ENCODE measurements at regions not wholly inside any gene's neighbourhood (a gene's known extent, or its start where the extent isn't known, plus 50 kb on each side); places are given as distances from the start of the nearest gene placed in this dataset.
A peak's percentile ranks its signal among the peaks of the same experiment; 100 is the strongest.

- Histone ChIP-seq H3K27me3 (ENCODE audit: control insufficient read depth, insufficient read depth, low read length, poor library complexity, severe bottlenecking) (no peaks in the 10 kb centered on the region), H3K27ac (ENCODE audit: low read depth, low read length) (peak overlapping the region; percentile 27), H3K9ac (ENCODE audit: extremely low read depth, low read length, poor library complexity, severe bottlenecking) (no peak overlapping the region), H3K36me3 (ENCODE audit: control insufficient read depth, insufficient read depth, low read length) (no peaks in the 10 kb centered on the region), H3K9me3 (ENCODE audit: control insufficient read depth, low read length) (no peaks in the 10 kb centered on the region), H3K4me3 (ENCODE audit: low read length) (no peak overlapping the region), H3K4me1 (ENCODE audit: control insufficient read depth, insufficient read depth, low read length) (peaks cover 4% of the 10 kb centered on the region)
- TF ChIP-seq, protein P1, sequence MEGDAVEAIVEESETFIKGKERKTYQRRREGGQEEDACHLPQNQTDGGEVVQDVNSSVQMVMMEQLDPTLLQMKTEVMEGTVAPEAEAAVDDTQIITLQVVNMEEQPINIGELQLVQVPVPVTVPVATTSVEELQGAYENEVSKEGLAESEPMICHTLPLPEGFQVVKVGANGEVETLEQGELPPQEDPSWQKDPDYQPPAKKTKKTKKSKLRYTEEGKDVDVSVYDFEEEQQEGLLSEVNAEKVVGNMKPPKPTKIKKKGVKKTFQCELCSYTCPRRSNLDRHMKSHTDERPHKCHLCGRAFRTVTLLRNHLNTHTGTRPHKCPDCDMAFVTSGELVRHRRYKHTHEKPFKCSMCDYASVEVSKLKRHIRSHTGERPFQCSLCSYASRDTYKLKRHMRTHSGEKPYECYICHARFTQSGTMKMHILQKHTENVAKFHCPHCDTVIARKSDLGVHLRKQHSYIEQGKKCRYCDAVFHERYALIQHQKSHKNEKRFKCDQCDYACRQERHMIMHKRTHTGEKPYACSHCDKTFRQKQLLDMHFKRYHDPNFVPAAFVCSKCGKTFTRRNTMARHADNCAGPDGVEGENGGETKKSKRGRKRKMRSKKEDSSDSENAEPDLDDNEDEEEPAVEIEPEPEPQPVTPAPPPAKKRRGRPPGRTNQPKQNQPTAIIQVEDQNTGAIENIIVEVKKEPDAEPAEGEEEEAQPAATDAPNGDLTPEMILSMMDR (conservative IDR thresholded peaks at IDR 0.05), result no peak
- Mint-ChIP-seq H3K4me1 (peaks cover 7% of the 10 kb centered on the region), H3K9me3 (no peaks in the 10 kb centered on the region), H3K27ac (no peak overlapping the region), H3K36me3 (ENCODE audit: low read depth) (no peaks in the 10 kb centered on the region), H3K27me3 (ENCODE audit: insufficient read depth) (no peaks in the 10 kb centered on the region), H3K4me3 (no peak overlapping the region)
- DNase-seq, result no peak
- WGBS, 2 experiments (ENCODE audit: insufficient coverage in 1 of 2, insufficient read length in 1 of 2), result 86% methylated on average over 2 of the region's 2 CpGs
These were observed 1845.6 kb upstream of the PIK3C3 start for GRCh38 chr18:40109252-40110049.

DNA sequence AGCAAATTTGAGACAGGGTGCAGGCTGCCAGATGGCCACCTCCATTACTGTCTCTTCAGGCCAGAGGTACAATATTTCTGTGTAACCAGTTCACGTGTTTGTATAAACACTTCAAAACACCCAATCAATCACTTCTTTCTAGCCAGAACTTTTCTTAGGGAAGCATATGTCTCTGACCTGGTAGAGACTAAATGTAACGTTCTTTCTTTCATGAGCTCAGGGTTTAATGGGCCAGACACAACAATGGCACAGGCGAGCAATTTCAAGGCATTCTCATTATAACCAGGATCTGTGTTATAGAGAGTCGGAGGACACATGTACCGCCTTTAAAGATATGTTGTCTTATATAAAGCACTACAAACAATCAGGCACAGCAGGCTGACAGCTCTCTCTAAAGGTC, 1846.4 kb upstream of the PIK3C3 start:
- H3K9me3 Mint-ChIP-seq, result no peaks in the 10 kb centered on the region
- H3K4me1 Mint-ChIP-seq, result peaks cover 7% of the 10 kb centered on the region
- H3K4me3 ChIP-seq (ENCODE audit: low read length), result no peak overlapping the region
- H3K27ac ChIP-seq (ENCODE audit: low read depth, low read length), result peak overlapping the region; percentile 0
- no peaks in the 10 kb centered on the region for H3K27me3 Mint-ChIP-seq (ENCODE audit: insufficient read depth)
- TF ChIP-seq, protein P1 (conservative IDR thresholded peaks at IDR 0.05), result no peak
- no peak overlapping the region for H3K4me3 Mint-ChIP-seq
- H3K9ac ChIP-seq (ENCODE audit: extremely low read depth, low read length, poor library complexity, severe bottlenecking), result no peak overlapping the region
- no peaks in the 10 kb centered on the region for H3K36me3 Mint-ChIP-seq (ENCODE audit: low read depth)
- H3K27ac Mint-ChIP-seq, result no peak overlapping the region
- peaks cover 4% of the 10 kb centered on the region for H3K4me1 ChIP-seq (ENCODE audit: control insufficient read depth, insufficient read depth, low read length)
- H3K36me3 ChIP-seq (ENCODE audit: control insufficient read depth, insufficient read depth, low read length), result no peaks in the 10 kb centered on the region
- no peak for DNase-seq
- WGBS, 2 experiments (ENCODE audit: insufficient coverage in 1 of 2, insufficient read length in 1 of 2), result 80 to 85% methylated on average over 2 to 5 of the region's 5 CpGs
- no peaks in the 10 kb centered on the region for H3K27me3 ChIP-seq (ENCODE audit: control insufficient read depth, insufficient read depth, low read length, poor library complexity, severe bottlenecking)
- no peaks in the 10 kb centered on the region for H3K9me3 ChIP-seq (ENCODE audit: control insufficient read depth, low read length)

DNA sequence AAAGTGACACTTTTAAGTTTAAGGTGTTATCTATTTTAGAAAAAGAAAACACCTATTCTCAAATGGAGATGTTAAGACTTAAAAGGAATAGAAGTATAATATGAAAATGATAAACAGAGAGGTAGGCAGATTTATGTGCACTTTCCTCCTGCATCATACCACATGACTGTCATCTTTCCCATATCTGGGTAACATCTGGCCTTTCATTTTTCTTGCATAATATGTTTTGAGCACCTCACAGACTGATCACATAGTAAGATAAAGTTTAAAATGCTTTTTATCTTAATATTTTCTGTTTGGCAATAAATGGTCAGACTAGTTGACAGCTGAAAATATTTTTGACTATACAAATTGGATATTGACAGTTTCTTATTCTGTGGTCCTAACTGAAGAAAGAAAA, 1852.1 kb upstream of the PIK3C3 start:
- Mint-ChIP-seq H3K4me3 (no peak overlapping the region), H3K4me1 (no peaks in the 10 kb centered on the region), H3K27ac (no peak overlapping the region), H3K36me3 (ENCODE audit: low read depth) (no peaks in the 10 kb centered on the region), H3K9me3 (no peaks in the 10 kb centered on the region), H3K27me3 (ENCODE audit: insufficient read depth) (no peaks in the 10 kb centered on the region)
- H3K9me3 ChIP-seq (ENCODE audit: control insufficient read depth, low read length), result no peaks in the 10 kb centered on the region
- no peaks in the 10 kb centered on the region for H3K27me3 ChIP-seq (ENCODE audit: control insufficient read depth, insufficient read depth, low read length, poor library complexity, severe bottlenecking)
- no peak for DNase-seq
- no peak overlapping the region for H3K4me3 ChIP-seq (ENCODE audit: low read length)
- TF ChIP-seq, protein P1 (conservative IDR thresholded peaks at IDR 0.05), result no peak
- no peak overlapping the region for H3K9ac ChIP-seq (ENCODE audit: extremely low read depth, low read length, poor library complexity, severe bottlenecking)
- H3K4me1 ChIP-seq (ENCODE audit: control insufficient read depth, insufficient read depth, low read length), result peaks cover 3% of the 10 kb centered on the region
- no peaks in the 10 kb centered on the region for H3K36me3 ChIP-seq (ENCODE audit: control insufficient read depth, insufficient read depth, low read length)
- H3K27ac ChIP-seq (ENCODE audit: low read depth, low read length), result no peak overlapping the region

Measured in endodermal cell (in vitro differentiated cells).